CD14-positive monocyte (primary cell): ENCODE measurements at regions not wholly inside any gene's neighbourhood (a gene's known extent, or its start where the extent isn't known, plus 50 kb on each side); places are given as distances from the start of the nearest gene placed in this dataset.

ENCODE experiments used
- DNase-seq, 3 donors: peaks; one replicate each; pipeline ENCODE4 v3.0.0-alpha.2; 2011 to 2022
- H2AFZ ChIP-seq: 2 replicates; pipeline ENCODE4 v1.6.0; 2012; ENCODE audit warnings: mild to moderate bottlenecking, low read depth, low read length, inconsistent platforms; ENCODE audit not compliant: insufficient read depth, poor library complexity, severe bottlenecking
- H3K27ac ChIP-seq, 2 donors: 1 replicate in 1 of 2; 2 replicates in 1 of 2; pipeline ENCODE4 v1.5.1; 2012 to 2013; ENCODE audit warnings: low read length in 2 of 2, control low read depth in 1 of 2, inconsistent platforms in 1 of 2, low read depth in 1 of 2, mild to moderate bottlenecking in 1 of 2
- H3K27me3 ChIP-seq, 2 donors: one replicate each; pipeline versions ENCODE4 v1.6.0 to v1.6.1; 2011 to 2013; ENCODE audit warnings: low read length in 2 of 2; ENCODE audit not compliant: control insufficient read depth in 2 of 2, insufficient read depth in 2 of 2
- H3K36me3 ChIP-seq, 2 donors: replicated peaks in 1 of 2; 1 replicate in 1 of 2; 2 replicates in 1 of 2; pipeline versions ENCODE4 v1.5.1 to v1.6.1; 2012 to 2013; ENCODE audit warnings: low read length in 2 of 2, control low read depth in 1 of 2, inconsistent platforms in 1 of 2, mild to moderate bottlenecking in 1 of 2; ENCODE audit not compliant: insufficient read depth in 2 of 2, control insufficient read depth in 1 of 2
- H3K4me1 ChIP-seq, 2 donors: 1 replicate in 1 of 2; 2 replicates in 1 of 2; pipeline versions ENCODE4 v1.5.1 to v1.6.1; 2012 to 2013; ENCODE audit warnings: low read length in 2 of 2, control low read depth in 1 of 2, inconsistent platforms in 1 of 2, mild to moderate bottlenecking in 1 of 2, moderate library complexity in 1 of 2; ENCODE audit not compliant: insufficient read depth in 2 of 2, control insufficient read depth in 1 of 2
- H3K4me2 ChIP-seq: replicated peaks from 2 replicates; pipeline ENCODE3; 2012; ENCODE audit warnings: low read length, moderate library complexity, mild to moderate bottlenecking; ENCODE audit not compliant: poor library complexity, severe bottlenecking; ENCODE audit errors: extremely low read depth
- H3K4me3 ChIP-seq, 3 experiments: fragments of 200-600 bp in 1 of 3; sonication (generic) in 1 of 3; replicated peaks in 1 of 3; 1 replicate in 2 of 3; 2 replicates in 1 of 3; pipeline ENCODE4 v1.5.1; 2011 to 2013; ENCODE audit warnings: low read length in 3 of 3, mild to moderate bottlenecking in 3 of 3, control low read depth in 2 of 3, low read depth in 2 of 3, inconsistent platforms in 1 of 3, moderate library complexity in 1 of 3
- H3K79me2 ChIP-seq: 2 replicates; pipeline ENCODE4 v1.6.0; 2012; ENCODE audit warnings: mild to moderate bottlenecking, control low read depth, inconsistent platforms, low read length, moderate library complexity; ENCODE audit not compliant: insufficient read depth
- H3K9ac ChIP-seq: 2 replicates; pipeline ENCODE4 v1.6.0; 2017; ENCODE audit warnings: low read length, mild to moderate bottlenecking; ENCODE audit not compliant: insufficient read depth, poor library complexity, severe bottlenecking
- H3K9me3 ChIP-seq, 2 donors: replicated peaks in 1 of 2; 1 replicate in 1 of 2; 2 replicates in 1 of 2; pipeline versions ENCODE4 v1.5.1 to v1.6.1; 2012 to 2013; ENCODE audit warnings: low read length in 2 of 2, control low read depth in 1 of 2; ENCODE audit not compliant: control insufficient read depth in 1 of 2, insufficient read depth in 1 of 2
- H4K20me1 ChIP-seq: 2 replicates; pipeline ENCODE4 v1.6.0; 2012; ENCODE audit warnings: mild to moderate bottlenecking, low read length, control low read depth, moderate library complexity; ENCODE audit not compliant: insufficient read depth
- H3K27ac Mint-ChIP-seq, 7 donors: one replicate each; pipeline ENCODE4 v1.8.0; 2020; ENCODE audit warnings: mild to moderate bottlenecking in 7 of 7, mixed read lengths in 7 of 7, moderate library complexity in 6 of 7, inconsistent platforms in 2 of 7
- H3K27me3 Mint-ChIP-seq, 3 donors: one replicate each; pipeline ENCODE4 v1.8.0; 2021 to 2022; ENCODE audit warnings: low read depth in 3 of 3, mild to moderate bottlenecking in 3 of 3, mixed read lengths in 3 of 3, moderate library complexity in 3 of 3, inconsistent platforms in 1 of 3
- H3K36me3 Mint-ChIP-seq, 2 donors: one replicate each; pipeline ENCODE4 v1.8.0; 2020; ENCODE audit warnings: mixed read lengths in 2 of 2, inconsistent platforms in 1 of 2, mild to moderate bottlenecking in 1 of 2
- H3K4me1 Mint-ChIP-seq: one replicate; pipeline ENCODE4 v1.8.0; 2020; ENCODE audit warnings: mild to moderate bottlenecking, mixed read lengths
- H3K4me3 Mint-ChIP-seq, 2 donors: one replicate each; pipeline ENCODE4 v1.8.0; 2020; ENCODE audit warnings: mild to moderate bottlenecking in 2 of 2, mixed read lengths in 2 of 2, moderate library complexity in 1 of 2
- H3K9me3 Mint-ChIP-seq, 7 donors: one replicate each; pipeline ENCODE4 v1.8.0; 2020 to 2022; ENCODE audit warnings: mixed read lengths in 7 of 7, mild to moderate bottlenecking in 6 of 7, moderate library complexity in 6 of 7, inconsistent platforms in 2 of 7
- CTCF ChIP-seq: fragments of 200-600 bp; IDR thresholded peaks from one replicate; pipeline ENCODE4 v1.8.0; 2022; ENCODE audit warnings: antibody characterized with exemption, mild to moderate bottlenecking
- WGBS: methylation state at CpG from one replicate; pipeline ENCODE4 v1.1.5; 2013; ENCODE audit warnings: missing lambda C conversion rate; ENCODE audit not compliant: insufficient coverage; 5-methylcytosine and 5-hydroxymethylcytosine counted together
- intact Hi-C, 2 donors: fragments of 100-400 bp; cut with micrococcal nuclease; formaldehyde crosslinking; loops; one replicate each; pipeline versions ENCODE4 v1.15.0 to v1.15.1; 2023

- peaks cover 0 to 27% of the 10 kb centered on the region in 2 donors for H3K9me3 ChIP-seq
- no peak overlapping the region for H3K27ac ChIP-seq
- H3K27me3 Mint-ChIP-seq = peaks cover 0 to 8% (median 0%) of the 10 kb centered on the region in 3 donors
- no peaks in the 10 kb centered on the region for H3K27me3 ChIP-seq
- no peak overlapping the region for H3K4me2 ChIP-seq
- 87% methylated on average over 6 of the region's 7 CpGs for WGBS
- H3K4me1 Mint-ChIP-seq = no peaks in the 10 kb centered on the region
- no peaks in the 10 kb centered on the region for H3K36me3 Mint-ChIP-seq
- TF ChIP-seq CTCF = no peak
- peak overlapping the region in 1 of 7 donors; percentile 50 for H3K27ac Mint-ChIP-seq
- DNase-seq = no peak
- H3K4me3 Mint-ChIP-seq = no peak overlapping the region
- no peaks in the 10 kb centered on the region for H4K20me1 ChIP-seq
- no peaks in the 10 kb centered on the region for H3K36me3 ChIP-seq
- H2AFZ ChIP-seq = no peak overlapping the region
- H3K4me1 ChIP-seq = no peaks in the 10 kb centered on the region
- H3K79me2 ChIP-seq = no peaks in the 10 kb centered on the region
- intact Hi-C loops = no loop called here
- H3K4me3 ChIP-seq = no peak overlapping the region
- H3K9ac ChIP-seq = no peak overlapping the region
- H3K9me3 Mint-ChIP-seq = peaks cover 13 to 28% (median 20%) of the 10 kb centered on the region in 7 donors
These were observed 1503.9 kb downstream of the BRD1 start for GRCh38 chr22:48323746-48324145.

- no peaks in the 10 kb centered on the region for H3K4me1 Mint-ChIP-seq
- intact Hi-C loops = no loop called here
These were observed 1504.8 kb downstream of the BRD1 start for GRCh38 chr22:48322907-48323306.

More at GRCh38 chr22:48322907-48323306, 1504.8 kb downstream of the BRD1 start:
- Histone ChIP-seq H3K4me2 (no peak overlapping the region), H3K27ac (no peak overlapping the region), H3K9ac (no peak overlapping the region), H3K79me2 (no peaks in the 10 kb centered on the region), H3K27me3 (no peaks in the 10 kb centered on the region), H3K4me1 (no peaks in the 10 kb centered on the region), H3K4me3 (no peak overlapping the region), H3K36me3 (no peaks in the 10 kb centered on the region), H3K9me3 (peaks cover 0 to 20% of the 10 kb centered on the region in 2 donors), H2AFZ (no peak overlapping the region), H4K20me1 (no peaks in the 10 kb centered on the region)
- no peak for TF ChIP-seq CTCF
- Mint-ChIP-seq H3K4me3 (no peak overlapping the region), H3K9me3 (peaks cover 8 to 23% (median 15%) of the 10 kb centered on the region in 7 donors), H3K27me3 (peaks cover 0 to 4% (median 0%) of the 10 kb centered on the region in 3 donors), H3K36me3 (no peaks in the 10 kb centered on the region), H3K27ac (no peak overlapping the region)
- DNase-seq = no peak
- no CpG with 5 or more reads among the region's 2 CpGs for WGBS
